ENCODE measurements at regions not wholly inside any gene's neighbourhood (a gene's known extent, or its start where the extent isn't known, plus 50 kb on each side); places are given as distances from the start of the nearest gene placed in this dataset.

DNA sequence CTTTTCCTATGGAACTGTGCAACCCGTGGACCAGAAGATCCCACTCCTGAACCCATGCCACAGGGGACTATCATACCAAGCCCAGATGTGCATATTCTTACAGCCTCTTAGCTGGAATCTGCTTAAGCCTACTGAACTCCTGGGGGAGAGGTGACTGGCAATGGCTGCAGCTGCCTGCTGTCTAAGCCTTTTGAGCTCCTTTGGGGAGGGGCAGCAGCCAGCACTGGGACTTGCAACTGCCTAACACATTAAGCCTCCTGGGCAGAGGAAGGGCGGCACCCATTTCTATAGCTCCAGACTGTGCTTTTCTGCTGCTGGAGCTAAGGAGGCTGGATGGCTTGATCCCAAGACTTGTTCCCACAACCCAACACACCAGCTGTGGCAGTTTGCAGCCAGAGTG is 117.9 kb upstream of the VEGFC start:
- no peaks in the 10 kb centered on the region for H3K27me3 Mint-ChIP-seq (ENCODE audit: low read depth)
- no peak for TF ChIP-seq CTCF (conservative IDR thresholded peaks at IDR 0.05)

GRCh38 chr4:176919631-176920030 is 126.9 kb upstream of the VEGFC start:
- Mint-ChIP-seq H3K4me1 (no peaks in the 10 kb centered on the region), H3K27ac (ENCODE audit: unreplicated experiment) (no peak overlapping the region), H3K9me3 (peaks cover 14% of the 10 kb centered on the region), H3K27me3 (ENCODE audit: low read depth) (no peaks in the 10 kb centered on the region), H3K4me3 (no peak overlapping the region), H3K36me3 (ENCODE audit: low read depth) (peaks cover 2% of the 10 kb centered on the region)
- DNase-seq (ENCODE audit: low read depth, low spot score) = no peak
- TF ChIP-seq CTCF (conservative IDR thresholded peaks at IDR 0.05) = no peak

More for the DNA sequence above, 117.9 kb upstream of the VEGFC start:
- H3K4me3 Mint-ChIP-seq = no peak overlapping the region
- DNase-seq (ENCODE audit: low read depth, low spot score) = no peak
- H3K4me1 Mint-ChIP-seq = no peaks in the 10 kb centered on the region
- peaks cover 12% of the 10 kb centered on the region for H3K9me3 Mint-ChIP-seq
- no peak overlapping the region for H3K27ac Mint-ChIP-seq (ENCODE audit: unreplicated experiment)
- no peaks in the 10 kb centered on the region for H3K36me3 Mint-ChIP-seq (ENCODE audit: low read depth)

DNA sequence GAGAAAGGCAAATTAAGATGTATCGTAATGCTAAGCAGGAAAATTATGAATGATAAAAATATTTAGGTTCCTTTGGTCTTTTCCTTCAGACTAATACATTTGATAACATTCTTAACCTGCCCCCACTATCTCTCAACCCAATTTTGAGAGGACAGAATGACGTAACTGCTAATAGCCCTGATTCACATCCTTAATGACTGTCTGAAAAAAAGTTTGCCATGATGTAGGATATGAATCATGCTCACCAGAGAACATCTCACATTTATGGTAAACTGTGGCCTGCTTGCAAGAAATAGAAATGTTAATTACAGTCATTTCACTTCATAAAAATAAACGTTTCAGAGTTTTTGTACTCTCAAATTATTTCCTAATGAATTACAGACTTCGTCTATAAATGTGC is 128.0 kb upstream of the VEGFC start:
- Mint-ChIP-seq H3K27me3 (ENCODE audit: low read depth) (no peaks in the 10 kb centered on the region), H3K9me3 (peaks cover 8% of the 10 kb centered on the region), H3K4me1 (no peaks in the 10 kb centered on the region), H3K36me3 (ENCODE audit: low read depth) (peaks cover 2% of the 10 kb centered on the region), H3K4me3 (no peak overlapping the region), H3K27ac (ENCODE audit: unreplicated experiment) (no peak overlapping the region)
- no peak for TF ChIP-seq CTCF (conservative IDR thresholded peaks at IDR 0.05)
- DNase-seq (ENCODE audit: low read depth, low spot score) = no peak

- H3K9me3 Mint-ChIP-seq = peaks cover 5% of the 10 kb centered on the region
- DNase-seq (ENCODE audit: low read depth, low spot score) = no peak
- no peaks in the 10 kb centered on the region for H3K27me3 Mint-ChIP-seq (ENCODE audit: low read depth)
- no peak for TF ChIP-seq CTCF (conservative IDR thresholded peaks at IDR 0.05)
- no peak overlapping the region for H3K27ac Mint-ChIP-seq (ENCODE audit: unreplicated experiment)
- H3K36me3 Mint-ChIP-seq (ENCODE audit: low read depth) = peaks cover 2% of the 10 kb centered on the region
- H3K4me1 Mint-ChIP-seq = no peaks in the 10 kb centered on the region
- H3K4me3 Mint-ChIP-seq = no peak overlapping the region
Measured at GRCh38 chr4:176921256-176921655, 128.5 kb upstream of the VEGFC start.

GRCh38 chr4:176924238-176924637 is 131.5 kb upstream of the VEGFC start:
- Mint-ChIP-seq H3K27me3 (ENCODE audit: low read depth) (no peaks in the 10 kb centered on the region), H3K36me3 (ENCODE audit: low read depth) (no peaks in the 10 kb centered on the region), H3K4me1 (no peaks in the 10 kb centered on the region), H3K9me3 (no peaks in the 10 kb centered on the region), H3K27ac (ENCODE audit: unreplicated experiment) (no peak overlapping the region), H3K4me3 (no peak overlapping the region)
- no peak for TF ChIP-seq CTCF (conservative IDR thresholded peaks at IDR 0.05)
- no peak for DNase-seq (ENCODE audit: low read depth, low spot score)

- no peaks in the 10 kb centered on the region for H3K9me3 Mint-ChIP-seq
- no peak overlapping the region for H3K27ac Mint-ChIP-seq (ENCODE audit: unreplicated experiment)
- H3K27me3 Mint-ChIP-seq (ENCODE audit: low read depth) = no peaks in the 10 kb centered on the region
- DNase-seq (ENCODE audit: low read depth, low spot score) = no peak
- H3K4me1 Mint-ChIP-seq = no peaks in the 10 kb centered on the region
- H3K36me3 Mint-ChIP-seq (ENCODE audit: low read depth) = no peaks in the 10 kb centered on the region
- H3K4me3 Mint-ChIP-seq = no peak overlapping the region
- no peak for TF ChIP-seq CTCF (conservative IDR thresholded peaks at IDR 0.05)
Measured at GRCh38 chr4:176925962-176926361, 133.2 kb upstream of the VEGFC start.
